ENCODE measurements at regions not wholly inside any gene's neighbourhood (a gene's known extent, or its start where the extent isn't known, plus 50 kb on each side); places are given as distances from the start of the nearest gene placed in this dataset.

DNA sequence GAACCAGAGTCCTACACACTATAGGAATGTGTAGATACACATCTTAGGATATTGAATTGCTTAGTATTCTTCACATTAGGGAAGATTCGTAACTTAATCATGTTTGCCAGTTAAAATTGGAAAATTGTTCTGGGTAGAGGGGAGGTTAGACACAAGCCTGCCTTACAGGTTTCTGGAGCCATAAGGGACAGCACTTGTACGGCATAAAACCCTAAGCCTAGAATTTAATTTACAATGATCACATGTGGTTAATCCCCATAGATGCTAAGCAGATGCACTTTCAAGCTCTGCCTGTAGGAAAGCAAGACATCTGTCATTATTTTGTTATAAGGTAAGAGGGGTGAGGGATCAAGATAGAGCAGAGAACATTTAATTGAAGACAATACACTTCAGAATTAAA lies 820.7 kb downstream of the NCAM2 start:
- TF ChIP-seq, protein P1, sequence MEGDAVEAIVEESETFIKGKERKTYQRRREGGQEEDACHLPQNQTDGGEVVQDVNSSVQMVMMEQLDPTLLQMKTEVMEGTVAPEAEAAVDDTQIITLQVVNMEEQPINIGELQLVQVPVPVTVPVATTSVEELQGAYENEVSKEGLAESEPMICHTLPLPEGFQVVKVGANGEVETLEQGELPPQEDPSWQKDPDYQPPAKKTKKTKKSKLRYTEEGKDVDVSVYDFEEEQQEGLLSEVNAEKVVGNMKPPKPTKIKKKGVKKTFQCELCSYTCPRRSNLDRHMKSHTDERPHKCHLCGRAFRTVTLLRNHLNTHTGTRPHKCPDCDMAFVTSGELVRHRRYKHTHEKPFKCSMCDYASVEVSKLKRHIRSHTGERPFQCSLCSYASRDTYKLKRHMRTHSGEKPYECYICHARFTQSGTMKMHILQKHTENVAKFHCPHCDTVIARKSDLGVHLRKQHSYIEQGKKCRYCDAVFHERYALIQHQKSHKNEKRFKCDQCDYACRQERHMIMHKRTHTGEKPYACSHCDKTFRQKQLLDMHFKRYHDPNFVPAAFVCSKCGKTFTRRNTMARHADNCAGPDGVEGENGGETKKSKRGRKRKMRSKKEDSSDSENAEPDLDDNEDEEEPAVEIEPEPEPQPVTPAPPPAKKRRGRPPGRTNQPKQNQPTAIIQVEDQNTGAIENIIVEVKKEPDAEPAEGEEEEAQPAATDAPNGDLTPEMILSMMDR (IDR thresholded peaks at IDR 0.05): no peak
- TF ChIP-seq POLR2A (IDR thresholded peaks at IDR 0.05): no peak
